ENCODE measurements at regions not wholly inside any gene's neighbourhood (a gene's known extent, or its start where the extent isn't known, plus 50 kb on each side); places are given as distances from the start of the nearest gene placed in this dataset.

DNA sequence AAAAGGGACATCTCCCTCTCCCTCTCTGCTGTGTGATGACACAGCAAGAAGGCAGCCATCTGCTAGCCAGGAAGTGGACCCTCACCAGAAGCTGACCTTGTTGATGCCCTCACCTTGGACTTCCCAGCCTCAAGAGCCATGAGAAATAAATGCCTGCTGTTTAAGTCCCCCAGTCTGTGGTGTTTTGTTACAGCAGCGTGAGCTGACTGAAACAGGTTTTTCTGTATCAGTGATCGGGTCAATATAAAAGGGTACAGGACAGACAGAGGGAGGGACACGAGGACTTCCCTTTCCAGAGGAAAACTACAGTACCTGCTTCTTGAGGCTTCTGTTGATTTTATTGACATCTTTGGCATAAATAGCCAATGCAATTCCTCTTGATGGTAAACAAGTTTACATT, 510.3 kb upstream of the CHAC2 start:
- DNase-seq = no peak
- WGBS, 2 donors = 81 to 91% methylated on average over 3 of the region's 3 CpGs
- Histone ChIP-seq H3K4me3 (no peak overlapping the region), H3K27ac (no peak overlapping the region), H3K9me3 (peaks cover 0 to 5% (median 1%) of the 10 kb centered on the region in 4 donors), H3K36me3 (no peaks in the 10 kb centered on the region), H3K27me3 (no peaks in the 10 kb centered on the region), H3K4me1 (no peaks in the 10 kb centered on the region)
- no peak for TF ChIP-seq EP300 (IDR thresholded peaks at IDR 0.05)
- no peak for TF ChIP-seq POLR2A (IDR thresholded peaks at IDR 0.05)
- TF ChIP-seq POLR2AphosphoS5 (IDR thresholded peaks at IDR 0.05) = no peak
- intact Hi-C loops (cut with DNase I) = no loop called here

DNA sequence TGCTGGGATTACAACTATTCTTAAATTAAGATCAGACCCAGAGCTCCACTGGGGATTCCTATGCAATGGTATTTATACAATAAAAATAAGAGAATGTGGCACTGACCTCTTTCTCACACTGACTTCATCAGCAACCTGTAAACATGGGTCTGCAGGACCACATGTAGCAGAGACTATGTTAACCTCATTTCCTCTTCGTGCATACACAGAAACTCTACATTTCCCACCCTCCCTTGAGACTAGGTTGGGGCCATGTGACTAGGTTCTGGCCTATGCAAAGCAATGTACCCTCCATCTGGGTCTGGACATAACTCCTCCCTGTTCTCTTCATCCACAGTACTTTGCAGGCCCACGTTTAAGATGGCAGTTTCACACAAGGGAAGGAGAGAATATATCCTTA, 514.4 kb upstream of the CHAC2 start:
- TF ChIP-seq POLR2A (IDR thresholded peaks at IDR 0.05) (no peak), POLR2AphosphoS5 (IDR thresholded peaks at IDR 0.05) (no peak), EP300 (IDR thresholded peaks at IDR 0.05) (no peak)
- TF ChIP-seq, protein P1, sequence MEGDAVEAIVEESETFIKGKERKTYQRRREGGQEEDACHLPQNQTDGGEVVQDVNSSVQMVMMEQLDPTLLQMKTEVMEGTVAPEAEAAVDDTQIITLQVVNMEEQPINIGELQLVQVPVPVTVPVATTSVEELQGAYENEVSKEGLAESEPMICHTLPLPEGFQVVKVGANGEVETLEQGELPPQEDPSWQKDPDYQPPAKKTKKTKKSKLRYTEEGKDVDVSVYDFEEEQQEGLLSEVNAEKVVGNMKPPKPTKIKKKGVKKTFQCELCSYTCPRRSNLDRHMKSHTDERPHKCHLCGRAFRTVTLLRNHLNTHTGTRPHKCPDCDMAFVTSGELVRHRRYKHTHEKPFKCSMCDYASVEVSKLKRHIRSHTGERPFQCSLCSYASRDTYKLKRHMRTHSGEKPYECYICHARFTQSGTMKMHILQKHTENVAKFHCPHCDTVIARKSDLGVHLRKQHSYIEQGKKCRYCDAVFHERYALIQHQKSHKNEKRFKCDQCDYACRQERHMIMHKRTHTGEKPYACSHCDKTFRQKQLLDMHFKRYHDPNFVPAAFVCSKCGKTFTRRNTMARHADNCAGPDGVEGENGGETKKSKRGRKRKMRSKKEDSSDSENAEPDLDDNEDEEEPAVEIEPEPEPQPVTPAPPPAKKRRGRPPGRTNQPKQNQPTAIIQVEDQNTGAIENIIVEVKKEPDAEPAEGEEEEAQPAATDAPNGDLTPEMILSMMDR (IDR thresholded peaks at IDR 0.05) = no peak
- WGBS, 2 donors = 77 to 78% methylated on average over 2 of the region's 2 CpGs
- DNase-seq = no peak

DNA sequence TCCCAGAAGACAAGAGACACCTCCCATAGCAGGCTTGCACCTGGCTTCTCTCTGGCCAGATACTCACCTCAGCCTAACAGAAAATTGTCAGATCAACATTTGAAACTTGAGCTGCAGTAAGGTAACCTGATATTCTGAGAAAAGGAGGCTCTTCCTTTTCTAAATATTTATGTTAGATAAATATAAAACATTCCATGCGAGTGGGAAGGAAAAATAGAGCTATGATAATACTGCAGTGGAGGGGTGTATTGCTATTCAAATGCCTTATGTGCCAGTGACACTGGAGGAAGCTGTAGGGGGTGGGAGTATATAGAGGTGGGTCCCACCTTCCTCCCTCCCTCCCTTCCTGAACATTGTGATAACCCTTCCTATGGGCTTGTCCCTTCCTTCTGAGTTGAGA, 515.5 kb upstream of the CHAC2 start:
- Histone ChIP-seq H3K27ac (no peak overlapping the region), H3K36me3 (no peaks in the 10 kb centered on the region), H3K4me3 (no peak overlapping the region), H3K4me1 (no peaks in the 10 kb centered on the region), H3K27me3 (no peaks in the 10 kb centered on the region), H3K9me3 (peaks cover 0 to 3% (median 0%) of the 10 kb centered on the region in 4 donors)
- intact Hi-C loops (cut with DNase I) = no loop called here
- 35 to 60% methylated on average over 1 of the region's 1 CpG for WGBS, 2 donors
- no peak for TF ChIP-seq POLR2AphosphoS5 (IDR thresholded peaks at IDR 0.05)
- TF ChIP-seq, protein P1 (IDR thresholded peaks at IDR 0.05) = no peak
- TF ChIP-seq POLR2A (IDR thresholded peaks at IDR 0.05) = no peak
- no peak for TF ChIP-seq EP300 (IDR thresholded peaks at IDR 0.05)
- DNase-seq = no peak

More for the DNA sequence above, 514.4 kb upstream of the CHAC2 start:
- Histone ChIP-seq H3K36me3 (no peaks in the 10 kb centered on the region), H3K27ac (no peak overlapping the region), H3K4me1 (no peaks in the 10 kb centered on the region), H3K9me3 (peaks cover 0 to 5% (median 1%) of the 10 kb centered on the region in 4 donors), H3K4me3 (no peak overlapping the region), H3K27me3 (no peaks in the 10 kb centered on the region)
- intact Hi-C loops (cut with DNase I) = no loop called here

DNA sequence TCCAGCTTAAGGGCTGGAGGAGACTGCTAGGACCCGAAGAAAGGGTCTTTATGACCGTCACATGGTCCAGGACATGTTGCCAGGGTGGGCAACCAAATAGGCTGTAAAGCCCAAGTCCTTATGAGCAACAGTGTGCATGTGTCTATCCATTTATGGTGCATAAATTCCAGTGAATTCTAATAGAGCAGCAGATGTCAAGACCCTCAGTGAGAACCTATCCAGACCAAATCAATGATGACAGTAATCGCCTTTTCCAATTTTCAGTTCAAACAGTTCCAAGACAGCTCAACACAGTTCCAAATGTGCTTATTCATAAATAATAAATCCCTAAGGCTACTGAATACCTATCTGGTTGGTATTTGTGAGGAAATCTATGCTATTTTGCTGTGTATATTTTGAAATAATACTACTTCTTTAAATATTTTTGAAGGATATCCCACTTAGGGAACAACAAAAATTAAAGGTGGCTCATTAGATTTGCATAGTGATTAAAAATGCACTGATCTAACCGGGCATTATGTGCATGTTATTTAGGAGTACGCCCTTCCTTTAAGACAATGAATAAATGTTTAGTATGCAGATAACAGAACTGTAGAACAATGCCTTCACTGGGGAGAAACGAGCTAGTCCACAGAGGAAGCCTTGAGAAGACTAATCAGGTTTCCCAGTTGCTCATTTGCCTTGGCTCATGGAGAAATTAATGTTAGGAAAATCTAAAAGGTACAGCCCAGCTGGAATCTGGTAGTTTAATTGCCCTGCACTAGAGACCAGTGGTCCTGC, 519.5 kb upstream of the CHAC2 start:
- no peaks in the 10 kb centered on the region for H3K9me3 ChIP-seq
- TF ChIP-seq, protein P1 (IDR thresholded peaks at IDR 0.05) = no peak
- TF ChIP-seq POLR2AphosphoS5 (IDR thresholded peaks at IDR 0.05) = no peak
- no peak for TF ChIP-seq POLR2A (IDR thresholded peaks at IDR 0.05)
- TF ChIP-seq EP300 (IDR thresholded peaks at IDR 0.05) = no peak
- 81 to 83% methylated on average over 6 of the region's 6 CpGs for WGBS, 2 donors
- H3K4me1 ChIP-seq = no peaks in the 10 kb centered on the region
- no peaks in the 10 kb centered on the region for H3K36me3 ChIP-seq
- intact Hi-C loops (cut with DNase I) = no loop called here
- H3K27me3 ChIP-seq = no peaks in the 10 kb centered on the region
- DNase-seq = no peak
- no peak overlapping the region for H3K27ac ChIP-seq
- H3K4me3 ChIP-seq = no peak overlapping the region

DNA sequence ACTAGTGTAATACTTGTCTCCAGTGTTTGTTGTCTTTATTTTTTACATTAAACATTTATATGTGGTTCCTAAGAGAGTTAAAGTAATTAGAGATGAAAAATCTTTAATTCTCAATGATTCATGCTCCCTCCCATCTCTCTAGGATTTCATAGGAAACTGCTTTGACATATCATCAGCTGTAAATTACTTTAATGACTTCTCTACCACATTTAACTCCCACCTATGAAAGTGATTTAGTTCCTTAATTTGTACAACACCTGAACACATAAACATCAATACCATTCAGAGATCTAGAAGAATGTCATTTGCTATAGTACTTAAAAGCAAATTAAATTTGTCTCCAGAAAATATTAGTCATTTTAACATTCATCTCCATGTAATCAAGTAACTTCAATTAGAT, 524.2 kb upstream of the CHAC2 start:
- no peak overlapping the region for H3K4me3 ChIP-seq
- intact Hi-C loops (cut with DNase I) = no loop called here
- no peaks in the 10 kb centered on the region for H3K9me3 ChIP-seq
- H3K4me1 ChIP-seq = no peaks in the 10 kb centered on the region
- no peak overlapping the region for H3K27ac ChIP-seq
- no peak for DNase-seq
- H3K27me3 ChIP-seq = no peaks in the 10 kb centered on the region
- TF ChIP-seq, protein P1 (IDR thresholded peaks at IDR 0.05) = no peak
- no peak for TF ChIP-seq EP300 (IDR thresholded peaks at IDR 0.05)
- no peak for TF ChIP-seq POLR2AphosphoS5 (IDR thresholded peaks at IDR 0.05)
- no peak for TF ChIP-seq POLR2A (IDR thresholded peaks at IDR 0.05)
- no peaks in the 10 kb centered on the region for H3K36me3 ChIP-seq

Measured in sigmoid colon (tissue), 6 donors.